ENCODE measurements at regions not wholly inside any gene's neighbourhood (a gene's known extent, or its start where the extent isn't known, plus 50 kb on each side); places are given as distances from the start of the nearest gene placed in this dataset.

DNA sequence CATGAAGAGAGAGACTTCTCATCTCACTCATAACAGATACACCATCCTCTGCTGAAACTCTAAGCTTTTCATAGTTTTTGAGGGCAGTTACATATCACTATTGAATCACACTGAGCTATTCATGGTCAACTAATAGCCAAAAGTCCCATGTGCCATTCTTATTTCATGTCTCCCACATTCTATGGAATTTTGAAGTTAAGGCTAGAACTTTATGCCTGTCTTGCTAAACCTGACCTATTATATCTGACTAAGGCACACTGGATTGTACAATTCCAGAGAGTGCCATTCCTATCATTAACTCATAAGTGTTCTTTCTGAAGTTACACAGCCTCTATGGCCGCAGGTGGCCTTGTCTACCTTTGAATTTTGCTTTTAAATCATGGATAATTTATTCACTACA is 254.3 kb downstream of the PTPRC start:
- no peak for TF ChIP-seq CTCF (IDR thresholded peaks at IDR 0.05; ENCODE audit: low read depth, low read length)
- TF ChIP-seq EZH2phosphoT487 (IDR thresholded peaks at IDR 0.05; ENCODE audit: low read depth): no peak

All from OCI-LY3 (cell line).